ENCODE measurements at regions not wholly inside any gene's neighbourhood (a gene's known extent, or its start where the extent isn't known, plus 50 kb on each side); places are given as distances from the start of the nearest gene placed in this dataset.

DNA sequence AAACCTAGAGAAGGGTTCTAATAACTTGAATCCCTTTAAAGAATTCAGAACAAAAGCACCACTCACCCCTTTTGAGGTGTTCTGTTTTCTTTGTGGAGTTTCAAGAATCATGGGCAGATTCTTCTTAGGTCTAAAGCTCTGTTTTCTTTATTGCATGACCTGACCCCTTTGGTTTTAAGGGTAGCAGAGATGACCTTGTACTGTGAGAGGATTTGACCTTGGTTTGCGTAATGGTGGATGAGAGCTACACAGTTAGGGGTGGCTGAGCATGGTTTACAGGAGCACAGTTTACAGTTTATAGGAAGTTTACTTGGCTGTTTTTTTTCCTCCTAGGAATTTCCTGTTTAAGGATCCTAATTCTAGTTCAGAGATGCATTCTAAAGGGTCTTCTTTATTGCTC lies 1095.6 kb upstream of the NRXN1 start:
- intact Hi-C loops (cut with DNase I) = no loop called here
- no peak for ATAC-seq
- Histone ChIP-seq H3K27ac (no peak overlapping the region), H3K36me3 (no peaks in the 10 kb centered on the region), H3K9me3 (peaks cover 0 to 17% (median 0%) of the 10 kb centered on the region in 11 donors), H3K4me1 (no peaks in the 10 kb centered on the region), H3K4me3 (no peak overlapping the region), H3K27me3 (no peaks in the 10 kb centered on the region)
- no peak for TF ChIP-seq CTCF (IDR thresholded peaks at IDR 0.05)
- no peak for DNase-seq
- WGBS, 2 donors = 89 to 94% methylated on average over 1 of the region's 1 CpG

- 80 to 92% methylated on average over 3 of the region's 3 CpGs for WGBS, 2 donors
- ATAC-seq (no peak), DNase-seq (no peak)
- peaks cover 0 to 4% (median 0%) of the 10 kb centered on the region in 11 donors for H3K9me3 ChIP-seq
- no peaks in the 10 kb centered on the region for H3K36me3 ChIP-seq
- no peak overlapping the region for H3K4me3 ChIP-seq
- TF ChIP-seq CTCF (IDR thresholded peaks at IDR 0.05) = no peak
- H3K27me3 ChIP-seq = no peaks in the 10 kb centered on the region
- intact Hi-C loops (cut with DNase I) = no loop called here
- H3K27ac ChIP-seq = no peak overlapping the region
- no peaks in the 10 kb centered on the region for H3K4me1 ChIP-seq
Observed at GRCh38 chr2:52117299-52117698, 1085.4 kb upstream of the NRXN1 start.

- no peaks in the 10 kb centered on the region for H3K36me3 ChIP-seq
- no peak for DNase-seq
- no peaks in the 10 kb centered on the region for H3K4me1 ChIP-seq
- intact Hi-C loops (cut with DNase I) = no loop called here
- WGBS, 2 donors = 68 to 71% methylated on average over 1 of the region's 1 CpG
- no peak for ATAC-seq
- no peak overlapping the region for H3K4me3 ChIP-seq
- H3K9me3 ChIP-seq = peaks cover 0 to 13% (median 0%) of the 10 kb centered on the region in 11 donors
- H3K27me3 ChIP-seq = no peaks in the 10 kb centered on the region
- H3K27ac ChIP-seq = no peak overlapping the region
- TF ChIP-seq CTCF (IDR thresholded peaks at IDR 0.05) = no peak
Observed at GRCh38 chr2:52115750-52116149, 1083.8 kb upstream of the NRXN1 start.

DNA sequence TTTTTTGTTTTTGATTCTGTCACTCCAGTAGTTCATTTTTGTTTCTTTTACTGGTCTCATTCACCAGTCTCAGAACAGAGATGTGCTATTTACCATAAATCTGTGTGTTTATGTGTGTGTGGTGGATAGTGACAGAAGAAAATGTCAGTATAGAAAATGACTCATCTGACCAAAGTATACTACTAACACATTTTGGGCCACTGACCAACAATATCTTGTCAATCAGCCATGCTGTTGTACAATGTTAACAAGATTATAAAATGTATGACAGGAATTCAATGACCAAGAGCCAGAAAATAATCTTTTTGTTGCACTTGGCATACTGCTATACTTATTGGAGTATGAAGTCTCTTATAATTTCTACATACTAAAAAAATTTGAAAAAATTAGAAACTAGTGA lies 1081.4 kb upstream of the NRXN1 start:
- no peaks in the 10 kb centered on the region for H3K27me3 ChIP-seq
- no peak overlapping the region for H3K4me3 ChIP-seq
- TF ChIP-seq CTCF (IDR thresholded peaks at IDR 0.05) = no peak
- ATAC-seq (no peak), DNase-seq (no peak)
- peaks cover 0 to 21% (median 0%) of the 10 kb centered on the region in 11 donors for H3K9me3 ChIP-seq
- H3K4me1 ChIP-seq = no peaks in the 10 kb centered on the region
- no peak overlapping the region for H3K27ac ChIP-seq
- intact Hi-C loops (cut with DNase I) = no loop called here
- H3K36me3 ChIP-seq = no peaks in the 10 kb centered on the region

DNA sequence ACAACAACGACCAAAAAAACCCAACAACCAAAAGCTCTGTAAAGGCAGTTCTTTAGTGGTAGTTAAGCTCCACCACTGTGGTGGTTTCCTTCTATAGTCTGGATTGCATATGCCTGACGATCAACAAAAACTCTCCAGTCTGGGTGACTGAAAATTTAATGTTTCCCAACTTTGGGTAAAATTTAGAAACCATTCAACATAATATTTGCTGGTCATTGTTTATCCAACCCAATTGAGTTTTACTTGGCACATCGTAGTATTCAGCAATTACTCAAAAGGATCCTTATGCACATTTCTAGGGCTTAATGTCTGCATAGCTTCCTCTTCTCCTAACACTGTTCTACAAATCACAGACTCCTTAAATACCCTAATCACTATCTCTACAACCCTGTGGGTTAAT lies 1080.2 kb upstream of the NRXN1 start:
- H3K9me3 ChIP-seq = peaks cover 0 to 21% (median 0%) of the 10 kb centered on the region in 11 donors
- no peak overlapping the region for H3K27ac ChIP-seq
- WGBS, 2 donors = 82 to 83% methylated on average over 3 of the region's 3 CpGs
- ATAC-seq (no peak), DNase-seq (no peak)
- no peak overlapping the region for H3K4me3 ChIP-seq
- no peaks in the 10 kb centered on the region for H3K4me1 ChIP-seq
- no peaks in the 10 kb centered on the region for H3K27me3 ChIP-seq
- no peaks in the 10 kb centered on the region for H3K36me3 ChIP-seq
- TF ChIP-seq CTCF (IDR thresholded peaks at IDR 0.05) = no peak
- intact Hi-C loops (cut with DNase I) = no loop called here
